OCI-LY1 (cell line): ENCODE measurements at regions not wholly inside any gene's neighbourhood (a gene's known extent, or its start where the extent isn't known, plus 50 kb on each side); places are given as distances from the start of the nearest gene placed in this dataset.

Experiments
- EZH2 ChIP-seq: fragments of 200-600 bp; sonication (generic), shearing (Covaris generic); IDR thresholded peaks from 2 replicates; pipeline ENCODE4 v1.8.0; 2017; ENCODE audit warnings: borderline replicate concordance, mixed run types, mild to moderate bottlenecking, antibody characterized with exemption, low read length, moderate library complexity, mixed read lengths
- TF ChIP-seq, protein P1 (sequence below): fragments of 200-600 bp; sonication (generic), shearing (Covaris generic); IDR thresholded peaks from 2 replicates; pipeline ENCODE4 v1.5.1; 2017; ENCODE audit warnings: mild to moderate bottlenecking, antibody characterized with exemption, low read length, moderate library complexity, mixed read lengths

DNA sequence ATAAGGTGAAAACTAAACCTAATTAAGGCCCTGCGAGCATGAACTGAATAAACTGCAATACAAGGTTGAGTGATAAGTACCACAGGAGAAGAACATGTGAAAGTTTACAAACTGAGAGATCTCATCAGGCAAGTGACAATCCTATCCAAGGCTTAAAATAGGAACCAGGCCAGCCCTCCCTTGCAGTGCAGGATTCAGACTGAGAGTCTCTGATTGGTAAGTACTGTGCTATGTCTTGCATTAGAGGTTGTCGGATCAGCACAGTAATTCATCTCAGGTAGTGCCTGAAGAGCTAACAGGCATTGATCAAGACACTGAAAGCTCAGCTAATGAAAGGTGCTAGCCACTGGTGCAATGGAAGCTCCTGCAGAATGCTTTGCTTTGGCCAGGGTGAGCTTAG, 801.7 kb upstream of the ID2 start:
- TF ChIP-seq, protein P1, sequence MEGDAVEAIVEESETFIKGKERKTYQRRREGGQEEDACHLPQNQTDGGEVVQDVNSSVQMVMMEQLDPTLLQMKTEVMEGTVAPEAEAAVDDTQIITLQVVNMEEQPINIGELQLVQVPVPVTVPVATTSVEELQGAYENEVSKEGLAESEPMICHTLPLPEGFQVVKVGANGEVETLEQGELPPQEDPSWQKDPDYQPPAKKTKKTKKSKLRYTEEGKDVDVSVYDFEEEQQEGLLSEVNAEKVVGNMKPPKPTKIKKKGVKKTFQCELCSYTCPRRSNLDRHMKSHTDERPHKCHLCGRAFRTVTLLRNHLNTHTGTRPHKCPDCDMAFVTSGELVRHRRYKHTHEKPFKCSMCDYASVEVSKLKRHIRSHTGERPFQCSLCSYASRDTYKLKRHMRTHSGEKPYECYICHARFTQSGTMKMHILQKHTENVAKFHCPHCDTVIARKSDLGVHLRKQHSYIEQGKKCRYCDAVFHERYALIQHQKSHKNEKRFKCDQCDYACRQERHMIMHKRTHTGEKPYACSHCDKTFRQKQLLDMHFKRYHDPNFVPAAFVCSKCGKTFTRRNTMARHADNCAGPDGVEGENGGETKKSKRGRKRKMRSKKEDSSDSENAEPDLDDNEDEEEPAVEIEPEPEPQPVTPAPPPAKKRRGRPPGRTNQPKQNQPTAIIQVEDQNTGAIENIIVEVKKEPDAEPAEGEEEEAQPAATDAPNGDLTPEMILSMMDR = no peak
- TF ChIP-seq EZH2 = no peak
